ENCODE measurements at regions not wholly inside any gene's neighbourhood (a gene's known extent, or its start where the extent isn't known, plus 50 kb on each side); places are given as distances from the start of the nearest gene placed in this dataset.
"Not testable (repeated sequence)": the region's sequence is repeated elsewhere in the genome, so short reads cannot be mapped to it uniquely, and the experiment has no call there.

- DNase-seq (ENCODE audit: low spot score): no peak
Measured at GRCh38 chr22:26922806-26923205, 265.4 kb downstream of the MIAT start.

DNA sequence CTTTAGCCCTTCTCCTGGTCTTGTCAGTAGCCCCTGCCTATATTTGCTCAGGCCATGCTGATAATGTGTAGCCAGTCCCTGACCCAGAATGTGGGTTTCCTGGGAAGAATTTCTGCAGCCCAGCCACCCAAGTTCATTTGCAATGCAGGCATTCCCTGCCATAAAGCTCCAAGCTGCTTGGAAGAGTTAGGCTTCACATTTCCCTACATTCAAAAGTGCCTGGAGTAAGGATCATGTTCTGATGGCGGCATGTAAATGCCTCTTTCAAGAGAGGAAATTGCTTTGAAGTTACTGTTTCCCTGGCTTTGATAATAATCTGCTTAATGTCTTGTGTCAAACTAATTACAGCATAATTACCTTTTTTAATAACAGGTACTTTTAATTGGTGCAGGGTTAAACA lies 266.1 kb downstream of the MIAT start:
- no peak for DNase-seq (ENCODE audit: low spot score)

- DNase-seq (ENCODE audit: low spot score): no peak
Measured at GRCh38 chr22:26927821-26928220, 270.4 kb downstream of the MIAT start.

- DNase-seq (ENCODE audit: low spot score): no peak
Measured at GRCh38 chr22:26931471-26931870, 274.1 kb downstream of the MIAT start.

- no peak for DNase-seq (ENCODE audit: low spot score)
Measured at GRCh38 chr22:26933105-26933590, 275.8 kb downstream of the MIAT start.

GRCh38 chr22:26937213-26937612 lies 279.8 kb downstream of the MIAT start:
- DNase-seq (ENCODE audit: low spot score): no peak

DNA sequence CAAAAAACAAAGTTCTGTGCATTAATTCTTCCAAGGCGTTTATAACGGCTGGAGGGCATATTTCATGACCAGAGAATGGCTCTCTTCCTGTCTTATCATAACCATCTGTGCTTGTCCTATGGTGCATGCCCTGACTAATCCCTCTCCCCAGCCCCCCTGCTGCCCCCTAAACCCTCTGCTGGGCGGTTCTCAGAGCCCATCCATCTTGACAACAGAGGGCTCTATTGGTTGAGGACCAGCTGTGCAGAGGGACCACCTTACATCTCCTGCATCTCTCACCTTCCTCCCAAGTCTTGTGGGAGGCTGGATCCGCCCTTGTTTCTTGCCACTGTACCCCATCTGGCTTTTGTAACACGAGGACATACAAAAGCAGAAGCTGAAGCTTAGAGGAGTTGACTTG lies 282.1 kb downstream of the MIAT start:
- no peak for DNase-seq (ENCODE audit: low spot score)

GRCh38 chr22:26941896-26942636 lies 284.7 kb downstream of the MIAT start:
- DNase-seq (ENCODE audit: low spot score): no peak

- no peak for DNase-seq (ENCODE audit: low spot score)
Measured at GRCh38 chr22:26942637-26942957, 285.2 kb downstream of the MIAT start.

DNA sequence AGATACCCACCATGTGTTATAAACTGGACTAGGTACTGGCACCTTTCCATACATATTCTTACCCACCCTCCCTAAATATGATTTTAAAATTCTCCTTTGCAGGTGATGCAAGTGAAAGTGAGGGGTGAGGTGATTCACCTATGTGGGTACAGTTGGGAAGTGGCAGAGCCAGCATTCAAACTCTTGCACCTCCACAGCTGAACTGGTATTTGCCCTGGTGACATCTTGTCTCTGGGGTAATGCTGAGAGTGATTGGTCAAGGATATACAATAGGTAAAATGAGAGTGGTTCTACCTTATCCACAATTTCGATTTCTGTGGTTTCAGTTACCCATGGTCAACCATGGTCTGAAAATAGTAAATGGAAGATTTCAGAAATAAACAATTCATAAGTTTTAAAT lies 288.2 kb downstream of the MIAT start:
- DNase-seq (ENCODE audit: low spot score): no peak

GRCh38 chr22:26949193-26949592 lies 291.8 kb downstream of the MIAT start:
- DNase-seq (ENCODE audit: low spot score): peak; percentile 40

DNA sequence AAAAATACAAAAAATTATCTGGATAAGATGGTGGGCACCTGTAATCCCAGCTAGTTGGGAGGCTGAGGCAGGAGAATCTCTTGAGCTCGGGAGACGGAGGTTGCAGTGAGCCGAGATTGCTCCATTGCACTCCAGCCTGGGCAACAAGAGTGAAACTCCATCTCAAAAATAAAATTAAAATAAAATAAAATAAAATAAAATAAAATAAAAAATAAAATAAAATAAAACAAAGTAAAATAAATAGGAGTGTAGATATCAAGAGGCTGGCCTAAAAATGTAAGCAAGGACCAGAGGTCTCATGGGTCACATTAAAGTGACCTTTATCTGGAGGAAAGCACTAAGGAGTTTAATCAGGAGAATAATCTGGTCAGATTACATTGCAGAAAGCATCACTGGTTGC lies 293.8 kb downstream of the MIAT start:
- not testable (repeated sequence) for DNase-seq (ENCODE audit: low spot score)

DNA sequence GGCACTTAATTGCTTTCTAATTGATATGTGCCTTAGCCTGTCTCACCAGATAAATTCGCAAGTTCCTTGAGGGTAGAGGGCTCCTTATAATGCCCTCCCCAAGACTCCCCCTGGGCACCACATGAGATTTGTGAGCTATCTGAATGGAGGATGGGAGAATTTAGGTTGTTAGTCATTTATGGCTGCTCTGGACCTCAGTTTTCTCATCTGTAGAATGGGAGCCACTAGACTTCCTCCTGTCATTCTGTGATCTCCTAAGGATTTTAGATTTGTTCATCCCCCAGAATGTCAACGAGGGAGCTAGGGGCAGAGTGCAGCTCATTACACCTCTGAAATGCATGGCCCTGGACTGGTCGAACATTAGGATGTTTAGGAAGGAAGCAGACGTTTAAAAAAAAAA lies 294.6 kb downstream of the MIAT start:
- DNase-seq (ENCODE audit: low spot score): no peak

GRCh38 chr22:26952451-26953011 lies 295.1 kb downstream of the MIAT start:
- no peak for DNase-seq (ENCODE audit: low spot score)

- DNase-seq (ENCODE audit: low spot score): no peak
Measured at GRCh38 chr22:26953012-26953883, 295.9 kb downstream of the MIAT start.

GRCh38 chr22:26956371-26956770 lies 299.0 kb downstream of the MIAT start:
- no peak for DNase-seq (ENCODE audit: low spot score)

DNA sequence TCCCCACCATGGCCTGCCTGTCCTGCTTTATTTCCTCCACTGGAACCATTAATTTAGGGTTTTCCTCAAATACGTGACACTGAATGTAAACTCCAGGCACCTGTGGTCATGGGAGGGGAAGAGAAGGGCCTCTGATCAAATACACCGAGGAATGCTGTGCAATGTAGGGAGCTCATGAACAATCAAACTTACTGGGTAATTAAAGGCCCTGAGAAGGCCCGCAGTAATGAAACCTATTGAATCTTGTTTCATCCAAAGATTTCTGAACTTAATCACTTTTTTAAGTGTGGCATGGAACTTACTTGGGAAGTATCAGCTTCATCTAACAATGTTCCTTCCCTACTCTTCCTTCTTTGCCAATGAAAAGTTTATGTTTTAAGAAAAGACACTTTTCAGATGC lies 299.8 kb downstream of the MIAT start:
- no peak for DNase-seq (ENCODE audit: low spot score)

DNA sequence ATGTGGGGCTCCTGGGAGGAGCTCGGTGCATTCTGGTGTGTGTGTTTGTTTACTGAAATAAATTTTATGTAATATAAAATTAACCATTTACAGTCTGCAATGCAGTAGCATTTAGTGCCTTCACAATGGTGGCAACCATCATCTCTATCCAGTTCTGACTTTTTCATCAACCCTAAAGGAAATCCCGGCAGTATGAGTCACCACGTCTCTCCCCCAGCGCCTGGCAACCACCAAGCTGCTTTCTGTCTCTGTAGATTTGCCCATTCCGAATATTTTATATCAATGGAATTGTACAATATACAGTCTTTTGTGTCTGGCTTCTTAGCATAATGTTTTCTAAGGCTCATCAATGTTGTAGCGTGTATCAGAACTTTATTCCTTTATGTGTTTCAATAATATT lies 300.5 kb downstream of the MIAT start:
- DNase-seq (ENCODE audit: low spot score): no peak

DNA sequence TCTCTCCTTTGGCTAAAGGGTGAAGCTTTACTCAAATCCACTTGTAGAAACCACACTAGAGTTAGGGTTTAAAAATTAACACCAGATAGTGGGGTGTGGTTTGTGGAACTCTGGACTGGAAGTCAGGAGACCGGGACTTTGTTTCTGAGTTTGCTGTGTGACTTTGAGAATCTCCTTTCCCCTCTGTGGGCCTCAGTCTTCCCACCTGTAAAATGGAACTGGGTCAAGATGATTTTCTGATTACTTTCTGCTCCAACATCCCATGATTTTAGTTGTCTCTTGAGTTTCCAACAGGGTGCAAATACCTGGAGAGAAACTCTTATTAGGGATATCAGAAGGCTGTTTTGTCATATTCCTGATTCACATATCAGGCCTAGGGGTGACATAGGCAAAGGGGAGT lies 301.0 kb downstream of the MIAT start:
- no peak for DNase-seq (ENCODE audit: low spot score)

GRCh38 chr22:26964642-26965041 lies 307.3 kb downstream of the MIAT start:
- no peak for DNase-seq (ENCODE audit: low spot score)

DNA sequence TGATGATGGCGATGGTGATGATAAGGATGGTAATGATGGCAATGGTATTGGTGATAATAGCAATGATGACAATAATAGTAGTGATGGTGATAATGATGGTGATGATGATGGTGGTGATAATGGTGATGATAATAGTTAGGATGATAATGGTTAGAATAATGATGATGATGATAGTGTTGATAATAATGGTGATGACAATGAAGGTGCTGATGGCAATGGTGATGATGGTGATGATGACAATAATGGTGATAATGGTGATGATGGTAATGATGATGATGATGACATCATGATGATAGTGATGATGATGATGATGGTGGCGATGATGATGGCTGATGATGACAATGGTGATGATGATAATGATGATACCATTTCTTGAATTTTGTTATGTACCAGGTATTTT lies 309.9 kb downstream of the MIAT start:
- no peak for DNase-seq (ENCODE audit: low spot score)

DNA sequence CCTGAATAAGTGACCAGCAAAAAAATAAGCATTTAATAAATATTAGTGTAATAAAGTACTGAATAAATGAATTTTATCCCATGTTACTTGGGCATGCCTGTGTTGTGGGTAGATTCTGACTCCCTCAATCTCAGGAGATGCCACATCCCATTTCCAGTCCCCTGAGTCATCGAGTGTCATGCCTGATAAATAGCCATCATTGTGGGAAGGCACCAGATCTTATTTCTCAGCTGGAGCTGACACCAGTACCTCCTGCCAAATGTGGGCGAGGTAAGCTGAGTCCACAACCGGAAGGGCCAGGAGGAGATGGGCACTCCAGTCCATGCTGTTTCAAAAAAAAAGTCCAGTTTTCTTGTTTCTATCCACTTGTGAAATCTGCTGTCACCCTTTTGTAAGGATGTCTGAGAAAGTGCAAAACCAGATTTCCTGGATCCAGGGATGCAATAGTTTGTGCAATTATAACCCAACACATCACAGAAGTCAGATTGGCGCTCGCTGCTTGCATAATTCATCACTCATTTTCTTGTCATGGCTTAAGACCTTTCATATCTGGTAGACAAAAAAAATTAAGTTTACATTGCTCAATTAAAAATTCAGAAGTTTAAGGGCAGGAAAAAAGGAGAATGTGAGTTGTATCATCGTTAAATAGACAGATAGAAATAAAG lies 311.6 kb downstream of the MIAT start:
- DNase-seq (ENCODE audit: low spot score): peak; percentile 15
